T-cell (primary cell): ENCODE measurements at regions not wholly inside any gene's neighbourhood (a gene's known extent, or its start where the extent isn't known, plus 50 kb on each side); places are given as distances from the start of the nearest gene placed in this dataset.

ENCODE experiments used
- ATAC-seq, 4 experiments: fragments of 200-7000 bp in 3 of 4; fragments of 150-1000 bp in 1 of 4; cut with Tn5 transposase; replicated peaks in 1 of 4; 1 replicate in 3 of 4; 2 replicates in 1 of 4; pipeline ENCODE4 v1.10.0; 2021; ENCODE audit warnings: moderate library complexity in 3 of 4, mild to moderate bottlenecking in 2 of 4, moderate number of reproducible peaks in 1 of 4
- CTCF ChIA-PET, 2 donors: fragments of 300-600 bp; sonication (Branson Sonifier 250); formaldehyde crosslinking; loops; one replicate each; lab custom pipeline; 2022; ENCODE audit warnings: antibody characterized with exemption in 2 of 2; lab: Charles Lee
- POLR2A ChIA-PET, 2 donors: fragments of 300-600 bp; sonication (Branson Sonifier 250); formaldehyde crosslinking; loops; one replicate each; lab custom pipeline; 2022; ENCODE audit warnings: antibody characterized with exemption in 2 of 2; lab: Charles Lee
- DNase-seq, 35 experiments: peaks; one replicate each; pipeline versions ENCODE4 v3.0.0 to v3.0.0-alpha.2; 2013 to 2023
- H3K27ac ChIP-seq: one replicate; pipeline ENCODE4 v1.5.1; 2013; ENCODE audit warnings: low read length
- H3K27me3 ChIP-seq, 2 experiments: replicated peaks in 1 of 2; 1 replicate in 1 of 2; 2 replicates in 1 of 2; pipeline versions ENCODE4 v1.6.1 to v1.7.0; 2013; ENCODE audit warnings: low read length in 1 of 2, mixed read lengths in 1 of 2; ENCODE audit not compliant: control insufficient read depth in 2 of 2, insufficient read depth in 2 of 2; ENCODE audit errors: extremely low read depth in 1 of 2
- H3K36me3 ChIP-seq, 2 donors: 1 replicate in 1 of 2; 2 replicates in 1 of 2; pipeline versions ENCODE4 v1.6.1 to v1.7.0; 2013; ENCODE audit warnings: low read length in 1 of 2; ENCODE audit not compliant: control insufficient read depth in 2 of 2, insufficient read depth in 1 of 2; ENCODE audit errors: extremely low read depth in 1 of 2
- H3K4me1 ChIP-seq, 2 experiments: 1 replicate in 1 of 2; 2 replicates in 1 of 2; pipeline versions ENCODE4 v1.6.1 to v1.7.0; 2013; ENCODE audit warnings: low read length in 2 of 2, mixed read lengths in 1 of 2; ENCODE audit not compliant: insufficient read depth in 2 of 2, control insufficient read depth in 1 of 2; ENCODE audit errors: extremely low read depth in 1 of 2
- H3K4me3 ChIP-seq, 2 donors: 1 replicate in 1 of 2; 2 replicates in 1 of 2; pipeline versions ENCODE4 v1.5.1 to v1.7.0; 2013; ENCODE audit warnings: mild to moderate bottlenecking in 2 of 2, low read length in 1 of 2, moderate library complexity in 1 of 2; ENCODE audit not compliant: control insufficient read depth in 1 of 2; ENCODE audit errors: extremely low read depth in 1 of 2
- H3K9me3 ChIP-seq: 2 replicates; pipeline ENCODE4 v1.7.0; 2013
- H3K27ac Mint-ChIP-seq, 2 donors: one replicate each; pipeline ENCODE4 v1.8.0; 2020 to 2021; ENCODE audit warnings: mild to moderate bottlenecking in 2 of 2, mixed read lengths in 2 of 2
- H3K27me3 Mint-ChIP-seq, 2 donors: one replicate each; pipeline ENCODE4 v1.8.0; 2021 to 2022; ENCODE audit warnings: mixed read lengths in 2 of 2
- H3K36me3 Mint-ChIP-seq: one replicate; pipeline ENCODE4 v1.8.0; 2021; ENCODE audit warnings: mixed read lengths
- H3K4me1 Mint-ChIP-seq, 3 donors: one replicate each; pipeline ENCODE4 v1.8.0; 2020 to 2022; ENCODE audit warnings: mixed read lengths in 3 of 3, mild to moderate bottlenecking in 1 of 3
- H3K4me3 Mint-ChIP-seq, 3 donors: one replicate each; pipeline ENCODE4 v1.8.0; 2020 to 2022; ENCODE audit warnings: mild to moderate bottlenecking in 3 of 3, mixed read lengths in 3 of 3, moderate library complexity in 3 of 3
- H3K9me3 Mint-ChIP-seq, 3 donors: one replicate each; pipeline ENCODE4 v1.8.0; 2020 to 2022; ENCODE audit warnings: mixed read lengths in 3 of 3
- WGBS: methylation state at CpG from one replicate; pipeline ENCODE4 v1.1.5; 2013; ENCODE audit warnings: missing lambda C conversion rate; ENCODE audit not compliant: insufficient coverage; 5-methylcytosine and 5-hydroxymethylcytosine counted together

DNA sequence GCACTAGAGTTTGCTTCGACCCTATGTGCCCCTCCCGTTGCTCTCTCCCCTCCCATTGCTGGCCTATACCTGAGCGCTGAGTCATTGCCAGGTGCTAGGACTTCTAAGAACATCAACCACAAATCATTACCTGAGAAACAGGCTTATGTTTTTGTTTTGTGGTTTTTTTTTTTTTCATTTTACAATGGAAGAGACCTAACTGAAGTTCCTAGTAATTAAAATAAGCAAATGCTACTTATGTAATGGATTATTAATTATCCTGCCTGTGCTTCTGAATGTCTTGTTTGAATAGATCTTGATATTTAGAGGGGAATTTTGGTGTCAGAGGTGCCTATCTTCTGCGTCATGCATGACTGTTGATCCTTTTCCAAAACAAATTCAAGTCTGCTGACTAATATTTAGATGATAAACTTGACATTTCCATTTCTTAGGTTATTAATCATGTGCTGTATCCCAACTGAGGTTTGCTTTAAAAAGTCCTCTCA, 275.4 kb upstream of the CPEB2 start:
- H3K36me3 ChIP-seq = no peaks in the 10 kb centered on the region
- POLR2A ChIA-PET = no interaction called here
- H3K4me3 Mint-ChIP-seq = no peak overlapping the region
- WGBS = no CpG with 5 or more reads among the region's 4 CpGs
- H3K27ac Mint-ChIP-seq = no peak overlapping the region
- H3K27ac ChIP-seq = no peak overlapping the region
- no peaks in the 10 kb centered on the region for H3K9me3 ChIP-seq
- H3K4me1 ChIP-seq = no peaks in the 10 kb centered on the region
- no peaks in the 10 kb centered on the region for H3K9me3 Mint-ChIP-seq
- no peak overlapping the region for H3K4me3 ChIP-seq
- CTCF ChIA-PET = no interaction called here
- DNase-seq (no peak), ATAC-seq (no peak)
- no peaks in the 10 kb centered on the region for H3K36me3 Mint-ChIP-seq
- no peaks in the 10 kb centered on the region for H3K27me3 ChIP-seq
- no peaks in the 10 kb centered on the region for H3K27me3 Mint-ChIP-seq
- H3K4me1 Mint-ChIP-seq = no peaks in the 10 kb centered on the region

DNA sequence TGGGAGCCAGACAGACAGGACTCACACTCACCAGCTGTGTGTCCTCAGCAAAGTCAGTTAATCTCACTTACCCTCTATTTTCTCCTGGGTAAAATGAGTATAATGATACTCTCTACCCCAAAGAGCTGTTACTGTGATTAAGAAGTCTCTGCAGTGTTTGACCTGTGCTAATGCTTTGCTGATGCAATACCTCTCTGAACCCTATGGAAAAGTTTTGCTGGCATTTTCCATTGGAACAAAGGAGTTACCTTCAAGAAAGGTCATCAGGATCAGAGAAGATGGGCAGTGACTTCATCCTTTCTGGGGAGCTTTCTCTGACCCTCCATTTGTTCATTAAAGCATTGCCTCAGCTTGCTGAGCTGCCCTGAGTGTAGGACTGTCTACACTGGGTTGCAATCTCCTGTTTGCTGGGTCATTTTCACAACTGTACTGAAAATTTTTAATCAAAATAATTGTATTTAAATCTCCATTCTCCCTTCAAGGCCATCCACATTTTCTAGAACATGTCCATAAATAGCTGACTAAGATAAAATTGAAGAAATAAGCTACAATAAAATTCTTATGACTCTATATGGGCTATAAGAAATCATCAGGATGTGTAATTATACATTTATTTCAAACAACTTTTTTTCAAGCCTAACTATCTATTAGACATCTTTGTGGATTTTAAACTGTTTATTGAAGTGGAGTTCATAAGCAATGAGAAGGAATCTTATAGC, 272.8 kb upstream of the CPEB2 start:
- Mint-ChIP-seq H3K4me3 (no peak overlapping the region), H3K36me3 (no peaks in the 10 kb centered on the region), H3K9me3 (no peaks in the 10 kb centered on the region), H3K4me1 (no peaks in the 10 kb centered on the region), H3K27ac (no peak overlapping the region), H3K27me3 (no peaks in the 10 kb centered on the region)
- Histone ChIP-seq H3K27me3 (no peaks in the 10 kb centered on the region), H3K4me3 (no peak overlapping the region), H3K36me3 (no peaks in the 10 kb centered on the region), H3K9me3 (no peaks in the 10 kb centered on the region), H3K4me1 (no peaks in the 10 kb centered on the region), H3K27ac (no peak overlapping the region)
- ATAC-seq = no peak
- DNase-seq = no peak
- ChIA-PET CTCF (no interaction called here), POLR2A (interaction anchor here in 1 of 2 donors (0.6 kb wide), 1 partner anchor 1635 kb away, joined by 3 read pairs; no protein-coding TSS in a partner anchor)

DNA sequence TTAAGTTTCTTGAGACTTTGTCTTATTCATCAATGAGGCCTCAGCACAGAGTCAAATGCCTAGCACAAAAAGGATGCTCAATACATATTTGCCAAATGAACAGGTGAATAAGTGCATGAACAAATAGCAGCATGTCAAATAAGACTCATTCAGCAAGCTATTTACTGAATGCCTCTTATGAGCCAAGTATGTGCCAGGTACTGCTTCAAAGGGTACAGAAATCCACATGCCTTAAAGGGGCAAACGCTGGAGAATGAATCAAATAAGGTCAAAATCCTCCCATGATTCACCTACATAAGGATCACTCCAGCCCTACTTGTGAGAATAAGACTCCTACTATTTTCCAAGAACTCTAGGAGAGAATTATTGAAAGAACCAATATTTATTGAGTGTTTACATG, 260.2 kb upstream of the CPEB2 start:
- ChIA-PET CTCF (no interaction called here), POLR2A (no interaction called here)
- ATAC-seq (no peak), DNase-seq (no peak)
- Histone ChIP-seq H3K27ac (no peak overlapping the region), H3K4me3 (no peak overlapping the region), H3K27me3 (peaks cover 0 to 2% of the 10 kb centered on the region in 2 experiments), H3K4me1 (no peaks in the 10 kb centered on the region), H3K36me3 (no peaks in the 10 kb centered on the region), H3K9me3 (no peaks in the 10 kb centered on the region)
- Mint-ChIP-seq H3K27me3 (peaks cover 6 to 22% of the 10 kb centered on the region in 2 donors), H3K4me1 (no peaks in the 10 kb centered on the region), H3K27ac (no peak overlapping the region), H3K9me3 (no peaks in the 10 kb centered on the region), H3K4me3 (no peak overlapping the region), H3K36me3 (no peaks in the 10 kb centered on the region)
- WGBS = no CpG with 5 or more reads among the region's 1 CpG

DNA sequence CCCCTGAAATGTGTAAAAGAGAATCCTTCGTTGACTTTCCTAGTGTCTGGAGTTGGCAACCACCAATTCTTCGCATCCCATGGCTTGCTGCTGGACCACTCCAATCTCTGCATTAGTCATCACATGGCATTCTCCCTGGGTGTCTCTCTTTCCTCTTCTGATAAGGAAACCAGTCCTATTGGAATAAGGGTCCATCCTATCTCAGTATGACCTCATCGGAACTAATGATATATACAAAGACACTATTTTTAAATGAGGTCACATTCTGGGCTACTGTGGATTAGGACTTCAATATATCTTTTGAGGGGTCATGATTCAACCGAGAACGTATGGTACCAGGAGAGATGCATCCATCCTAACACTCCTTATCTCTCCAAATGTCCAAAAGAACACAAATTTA, 259.1 kb upstream of the CPEB2 start:
- Mint-ChIP-seq H3K36me3 (no peaks in the 10 kb centered on the region), H3K4me1 (no peaks in the 10 kb centered on the region), H3K27ac (no peak overlapping the region), H3K4me3 (no peak overlapping the region), H3K27me3 (peaks cover 6 to 22% of the 10 kb centered on the region in 2 donors), H3K9me3 (no peaks in the 10 kb centered on the region)
- ChIA-PET CTCF (no interaction called here), POLR2A (no interaction called here)
- DNase-seq (no peak), ATAC-seq (no peak)
- Histone ChIP-seq H3K9me3 (no peaks in the 10 kb centered on the region), H3K4me3 (no peak overlapping the region), H3K36me3 (no peaks in the 10 kb centered on the region), H3K27ac (no peak overlapping the region), H3K27me3 (peaks cover 0 to 2% of the 10 kb centered on the region in 2 experiments), H3K4me1 (no peaks in the 10 kb centered on the region)
- WGBS = 100% methylated on average over 2 of the region's 5 CpGs

DNA sequence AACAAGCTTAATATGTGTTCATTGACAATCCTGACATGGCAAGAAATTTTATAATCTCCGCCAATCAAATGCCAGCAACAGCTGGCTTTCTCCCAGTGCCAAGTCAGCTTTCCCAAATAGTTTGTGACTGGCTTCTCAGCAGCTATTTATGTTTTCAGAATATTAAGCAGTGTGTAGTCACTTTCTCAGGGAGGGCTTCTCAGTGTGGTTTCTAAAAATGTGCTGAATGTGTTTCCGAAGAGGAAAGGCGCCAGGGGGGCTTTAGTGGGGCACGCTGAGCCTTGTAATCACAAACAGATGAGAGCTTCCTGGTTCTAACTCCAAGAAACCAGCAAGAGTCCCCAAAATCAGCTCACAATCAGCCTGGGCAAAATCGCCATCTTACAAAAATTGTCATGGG, 258.7 kb upstream of the CPEB2 start:
- CTCF ChIA-PET = no interaction called here

DNA sequence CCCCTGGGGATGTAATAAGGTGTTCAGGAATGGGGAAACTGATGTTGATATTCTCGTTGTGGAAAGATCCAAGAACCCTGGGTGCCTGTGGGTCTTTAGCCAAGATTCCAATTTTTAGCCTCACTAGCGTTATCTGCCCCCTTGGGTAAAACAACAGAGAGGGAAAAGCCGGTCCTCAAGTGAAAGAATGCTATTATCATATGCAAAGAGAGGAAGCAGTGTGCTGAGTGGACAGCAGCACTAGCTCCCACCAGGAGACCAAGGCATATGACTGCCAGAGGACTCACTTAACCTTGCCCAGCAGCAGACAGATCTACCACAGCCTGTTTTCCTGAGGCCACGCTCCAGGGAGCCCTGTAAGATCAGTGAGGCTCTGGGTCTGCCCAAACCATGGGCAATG, 257.9 kb upstream of the CPEB2 start:
- H3K9me3 ChIP-seq = no peaks in the 10 kb centered on the region
- Mint-ChIP-seq H3K4me3 (no peak overlapping the region), H3K27ac (no peak overlapping the region), H3K27me3 (peaks cover 9 to 20% of the 10 kb centered on the region in 2 donors), H3K4me1 (no peaks in the 10 kb centered on the region), H3K9me3 (no peaks in the 10 kb centered on the region), H3K36me3 (no peaks in the 10 kb centered on the region)
- peaks cover 0 to 2% of the 10 kb centered on the region in 2 experiments for H3K27me3 ChIP-seq
- H3K36me3 ChIP-seq = no peaks in the 10 kb centered on the region
- ChIA-PET CTCF (no interaction called here), POLR2A (no interaction called here)
- no peak overlapping the region for H3K27ac ChIP-seq
- no peak overlapping the region for H3K4me3 ChIP-seq
- H3K4me1 ChIP-seq = no peaks in the 10 kb centered on the region
- no peak for DNase-seq
- 65% methylated on average over 3 of the region's 4 CpGs for WGBS
- no peak for ATAC-seq

More for the DNA sequence above, 258.7 kb upstream of the CPEB2 start:
- Histone ChIP-seq H3K27me3 (peaks cover 0 to 2% of the 10 kb centered on the region in 2 experiments), H3K4me3 (no peak overlapping the region), H3K36me3 (no peaks in the 10 kb centered on the region), H3K4me1 (no peaks in the 10 kb centered on the region), H3K27ac (no peak overlapping the region), H3K9me3 (no peaks in the 10 kb centered on the region)
- ATAC-seq (no peak), DNase-seq (no peak)
- H3K27ac Mint-ChIP-seq = no peak overlapping the region
- H3K36me3 Mint-ChIP-seq = no peaks in the 10 kb centered on the region
- H3K4me1 Mint-ChIP-seq = no peaks in the 10 kb centered on the region
- POLR2A ChIA-PET = no interaction called here
- H3K9me3 Mint-ChIP-seq = no peaks in the 10 kb centered on the region
- WGBS = 87% methylated on average over 3 of the region's 5 CpGs
- H3K27me3 Mint-ChIP-seq = peaks cover 6 to 22% of the 10 kb centered on the region in 2 donors
- no peak overlapping the region for H3K4me3 Mint-ChIP-seq
